ENCODE measurements at regions not wholly inside any gene's neighbourhood (a gene's known extent, or its start where the extent isn't known, plus 50 kb on each side); places are given as distances from the start of the nearest gene placed in this dataset.
A peak's percentile ranks its signal among the peaks of the same experiment; 100 is the strongest.
"Not testable (repeated sequence)": the region's sequence is repeated elsewhere in the genome, so short reads cannot be mapped to it uniquely, and the experiment has no call there.

DNA sequence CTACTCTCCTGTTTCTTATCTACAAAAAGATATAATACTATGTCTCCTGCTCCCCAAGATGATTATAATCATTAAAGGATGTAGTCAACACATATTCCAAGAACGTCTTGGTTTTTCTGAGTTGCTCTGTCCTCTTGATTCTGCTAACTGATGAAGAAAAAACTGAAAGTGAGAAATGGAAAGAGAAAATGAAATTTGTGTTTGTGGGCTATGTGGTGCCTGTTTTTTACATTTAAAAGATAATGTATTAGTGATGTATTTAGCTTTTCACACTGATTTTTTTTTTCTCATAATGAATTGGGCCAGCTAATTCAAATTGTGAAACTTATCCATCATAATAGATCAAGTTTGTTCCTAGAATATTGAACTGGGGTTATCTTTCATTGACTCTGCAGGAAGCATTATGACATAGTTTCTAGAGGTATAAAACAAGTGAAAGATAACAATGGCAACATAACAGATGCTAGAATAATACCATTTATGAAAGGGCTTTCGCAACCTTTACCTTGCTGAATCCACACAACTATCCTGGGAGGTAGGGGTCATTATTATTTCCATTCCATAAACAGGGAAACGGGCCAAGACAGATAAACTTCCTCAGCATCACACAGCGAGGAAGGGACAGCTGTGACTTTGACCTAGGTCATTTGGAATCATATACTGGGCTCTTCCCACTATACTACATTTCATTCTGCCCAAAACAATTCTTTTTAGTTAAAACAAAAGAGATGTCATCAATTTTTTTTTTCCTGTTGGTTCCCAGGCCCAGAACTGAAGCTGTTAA is 336.7 kb downstream of the GJA1 start:
- no peak for DNase-seq

DNA sequence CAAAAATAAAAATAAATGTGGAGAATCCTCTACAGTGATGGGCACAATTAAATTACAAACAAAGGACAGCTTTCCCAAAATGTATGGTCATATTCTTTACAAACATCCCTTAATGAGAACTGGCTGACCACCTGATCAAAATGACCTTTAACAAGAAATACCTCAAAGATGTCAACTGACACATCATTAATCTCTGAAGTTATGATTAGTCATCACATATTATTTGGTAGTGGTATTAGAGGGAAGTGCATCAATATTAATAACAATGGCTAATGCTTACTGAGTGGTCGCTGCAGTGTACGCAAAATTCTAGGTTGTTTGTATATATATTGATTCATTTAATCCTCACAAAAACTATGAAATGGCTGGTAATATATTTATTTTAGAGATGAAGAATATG is 340.6 kb downstream of the GJA1 start:
- DNase-seq: no peak

DNA sequence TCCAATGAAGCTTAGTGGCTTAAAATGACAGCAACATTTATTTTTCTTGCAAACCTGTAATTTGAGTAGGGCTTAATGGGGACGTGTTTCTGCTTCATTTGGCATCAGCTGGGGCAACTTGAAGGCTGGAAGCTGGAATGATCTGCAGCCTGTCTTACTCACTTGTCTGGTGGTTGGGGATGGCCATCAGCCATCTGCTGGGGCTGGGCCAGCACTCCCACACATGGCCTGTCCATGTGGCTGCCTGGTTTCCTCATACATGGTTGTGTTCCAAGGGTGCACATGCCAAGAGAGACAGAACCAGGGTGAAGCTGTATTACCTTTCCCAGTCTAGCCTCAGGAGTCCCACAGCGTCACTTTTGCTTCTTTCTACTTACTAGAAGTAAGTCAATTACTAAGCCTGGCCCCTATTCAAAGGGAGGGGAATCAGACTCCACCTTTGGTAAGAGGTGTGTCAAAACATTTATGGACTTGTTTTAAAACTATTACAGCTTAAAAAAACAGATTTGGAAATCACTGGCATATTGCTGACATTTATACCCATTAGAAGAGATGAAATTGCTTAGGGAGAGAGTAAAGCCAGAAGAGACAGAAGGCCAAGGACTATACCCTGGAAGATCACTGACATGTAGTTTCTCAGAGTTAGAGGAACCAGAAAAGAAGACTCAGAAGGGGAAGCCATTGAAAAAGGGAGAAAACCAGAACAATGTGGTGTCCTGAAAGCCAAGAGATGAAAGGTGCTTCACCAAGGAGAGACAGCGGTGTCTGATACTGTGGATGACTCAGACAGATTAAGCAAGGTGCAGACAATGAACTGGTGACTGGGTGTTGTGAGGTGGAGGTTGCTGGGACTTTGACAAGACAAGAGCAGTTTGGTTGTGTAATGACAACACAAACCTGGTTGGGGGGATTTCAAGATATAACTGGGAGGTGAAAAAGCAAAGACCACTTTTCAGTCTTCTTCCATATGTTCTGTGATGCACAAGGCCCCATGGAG is 345.2 kb downstream of the GJA1 start:
- DNase-seq: peak; percentile 6

DNA sequence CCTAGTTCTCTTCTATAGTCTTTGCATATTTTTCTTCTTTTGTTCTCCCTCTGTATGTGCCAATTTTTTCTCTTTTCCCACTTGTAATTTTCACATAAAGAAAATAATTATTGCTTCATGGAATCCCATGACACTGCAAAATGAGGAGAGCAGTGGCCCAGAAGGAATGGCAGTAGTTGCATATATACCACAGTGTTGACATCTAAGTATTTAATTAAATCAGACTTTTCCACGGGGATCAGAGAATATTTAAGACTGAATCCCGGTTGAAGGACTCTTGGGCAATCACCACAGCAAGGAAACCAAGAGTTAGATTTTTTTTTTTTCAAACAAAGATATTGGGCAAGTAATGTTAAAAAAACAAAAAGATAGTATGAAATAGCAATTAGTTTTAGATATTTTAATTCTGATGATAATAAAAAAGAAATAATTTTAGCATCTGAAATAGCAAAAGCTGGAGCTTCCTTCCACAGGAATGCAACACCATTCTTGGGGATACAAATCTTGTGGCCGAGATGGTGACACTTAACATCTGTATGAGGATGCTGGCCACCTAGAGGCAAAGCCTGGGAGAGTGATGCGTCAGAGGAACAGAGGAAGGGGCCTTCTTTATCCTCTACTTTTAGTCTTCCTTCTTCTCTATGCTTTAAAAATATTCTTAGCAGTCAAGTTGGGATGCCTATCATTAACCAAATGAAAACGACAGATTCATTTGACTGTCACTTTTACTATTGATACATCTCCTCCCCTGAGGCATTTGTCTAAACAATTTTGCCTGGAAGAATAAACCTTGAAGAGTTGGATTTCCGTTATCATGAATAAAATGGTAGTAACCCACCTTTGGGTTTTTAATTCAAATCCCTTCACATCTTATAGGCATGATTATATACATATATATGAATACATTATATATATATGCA is 356.2 kb downstream of the GJA1 start:
- DNase-seq: no peak

DNA sequence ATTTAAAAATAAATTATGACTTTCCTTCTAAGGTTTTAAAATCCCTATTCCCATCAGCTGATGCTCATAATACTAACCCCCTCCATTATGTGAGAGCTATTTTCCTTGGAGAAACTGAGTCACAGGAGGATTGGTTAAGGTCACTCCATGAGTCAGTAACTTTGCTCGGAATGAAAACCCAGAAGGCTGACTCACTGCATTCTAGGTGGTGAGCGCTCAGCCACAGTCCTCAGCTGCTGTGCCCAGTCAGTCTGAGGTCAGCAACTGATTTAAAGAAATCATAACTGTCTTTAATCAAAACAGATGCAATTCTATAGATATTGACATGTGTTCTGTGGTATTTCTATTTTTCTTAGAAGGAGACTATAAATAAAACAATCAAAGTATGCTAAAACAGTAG is 359.2 kb downstream of the GJA1 start:
- no peak for DNase-seq

DNA sequence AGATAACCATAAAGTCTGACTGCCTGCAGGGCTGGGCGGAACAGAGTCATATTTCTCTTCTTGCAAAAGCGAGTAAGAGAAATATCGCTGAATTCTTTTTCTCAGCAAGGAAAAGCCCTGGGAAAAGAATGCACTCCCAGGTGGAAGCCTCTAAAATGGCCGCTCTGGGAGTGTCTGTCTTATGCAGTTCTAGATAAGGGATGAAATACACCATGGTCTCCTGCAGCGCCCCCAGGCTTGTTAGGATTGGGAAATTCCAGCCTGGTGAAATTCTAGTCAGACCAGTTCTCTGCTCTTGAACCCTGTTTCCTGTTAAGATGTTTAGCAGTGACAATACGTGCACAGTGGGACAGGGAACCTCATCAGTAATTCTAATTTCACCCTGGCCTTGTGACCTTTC is 362.2 kb downstream of the GJA1 start:
- not testable (repeated sequence) for DNase-seq

DNA sequence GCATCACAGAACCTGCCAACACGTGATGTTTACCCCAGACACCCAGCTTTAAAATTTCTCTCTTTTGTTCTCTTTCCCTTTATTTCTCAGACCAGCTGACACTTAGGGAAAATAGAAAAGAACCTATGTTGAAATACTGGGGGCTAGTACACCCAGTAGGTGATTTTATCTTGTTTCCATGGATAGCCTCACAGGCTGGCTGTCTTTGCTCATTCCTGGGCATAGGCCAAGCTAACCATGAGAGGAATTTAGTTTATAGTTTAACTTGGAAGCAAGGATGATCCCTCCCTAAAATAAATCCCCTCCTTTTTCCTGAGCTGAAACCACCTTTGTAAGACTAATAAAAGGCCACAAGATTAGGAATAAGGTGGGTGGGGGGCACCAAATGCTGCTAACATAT is 362.7 kb downstream of the GJA1 start:
- DNase-seq: not testable (repeated sequence)

DNA sequence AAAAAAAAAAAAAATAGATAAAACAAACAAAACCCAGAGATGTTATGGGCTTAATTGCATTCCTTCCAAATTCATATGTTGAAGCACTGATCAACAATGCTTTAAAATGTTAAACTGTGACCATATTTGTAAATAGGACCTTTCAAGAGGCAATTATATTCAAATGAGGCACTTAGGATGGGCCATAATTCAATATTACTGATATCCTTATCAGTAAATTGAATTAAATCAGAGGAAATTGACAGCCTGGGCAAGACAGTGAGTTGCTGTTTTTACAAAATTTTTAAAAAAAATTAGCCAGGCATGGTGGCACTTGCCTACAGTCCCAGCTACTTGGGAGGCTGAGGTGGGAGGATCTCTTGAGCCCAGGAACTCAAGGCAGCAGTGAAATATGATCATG is 364.1 kb downstream of the GJA1 start:
- no peak for DNase-seq

DNA sequence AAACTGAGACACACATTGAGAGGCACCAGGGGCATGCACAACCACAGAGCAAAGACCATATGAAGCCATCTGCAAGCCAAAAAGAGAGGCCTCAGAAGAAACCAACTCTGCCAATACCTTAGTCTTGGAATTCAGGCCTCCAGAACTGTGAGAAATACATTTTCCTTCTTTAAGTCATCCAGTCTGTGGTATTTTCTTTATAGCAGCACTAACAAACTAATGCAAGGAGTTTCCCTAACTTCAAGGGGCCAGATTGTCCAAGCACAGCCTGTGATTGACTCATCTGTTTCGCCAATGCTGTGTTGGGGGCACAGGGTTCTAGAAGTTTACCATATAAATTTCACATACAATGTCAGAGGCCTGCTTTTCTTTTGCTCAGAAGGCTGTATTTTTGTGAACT is 364.6 kb downstream of the GJA1 start:
- no peak for DNase-seq

DNA sequence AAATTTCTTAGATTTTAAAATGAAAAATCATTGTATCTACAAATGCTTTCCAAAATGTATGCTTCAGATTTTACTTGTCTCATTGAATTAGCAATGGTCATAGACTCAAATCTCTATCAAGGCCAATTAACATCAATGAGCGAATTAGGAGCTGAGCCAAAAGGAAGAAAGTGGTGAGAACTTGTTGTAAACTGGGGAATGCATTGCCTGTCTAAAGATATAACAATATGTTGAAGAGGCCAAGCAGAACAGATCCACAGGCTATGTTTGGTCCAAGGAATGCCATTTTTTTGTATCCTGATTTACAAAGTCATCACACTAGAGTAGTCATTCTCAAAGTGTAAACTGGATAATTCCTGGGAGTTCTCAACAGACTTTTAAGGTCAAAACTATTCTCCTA is 370.7 kb downstream of the GJA1 start:
- no peak for DNase-seq

DNA sequence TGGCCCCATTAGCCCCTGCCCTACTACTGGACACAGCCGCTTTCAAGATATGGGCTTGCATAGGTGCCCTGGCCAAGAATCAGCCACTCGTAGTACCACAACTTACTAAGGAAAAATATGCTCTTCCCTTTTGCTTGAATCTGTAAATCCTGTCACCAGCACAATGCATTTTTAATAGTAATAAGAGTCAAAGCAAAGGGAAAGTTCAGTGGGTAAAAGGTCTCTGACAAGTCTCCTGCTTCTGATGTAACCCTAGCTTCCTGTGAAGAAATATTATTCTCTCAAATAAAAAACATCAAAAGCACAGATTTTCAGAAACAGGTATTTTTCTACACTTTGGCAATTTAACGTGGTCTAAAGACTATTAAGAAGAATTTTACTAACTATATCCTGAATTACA is 373.8 kb downstream of the GJA1 start:
- no peak for DNase-seq

DNA sequence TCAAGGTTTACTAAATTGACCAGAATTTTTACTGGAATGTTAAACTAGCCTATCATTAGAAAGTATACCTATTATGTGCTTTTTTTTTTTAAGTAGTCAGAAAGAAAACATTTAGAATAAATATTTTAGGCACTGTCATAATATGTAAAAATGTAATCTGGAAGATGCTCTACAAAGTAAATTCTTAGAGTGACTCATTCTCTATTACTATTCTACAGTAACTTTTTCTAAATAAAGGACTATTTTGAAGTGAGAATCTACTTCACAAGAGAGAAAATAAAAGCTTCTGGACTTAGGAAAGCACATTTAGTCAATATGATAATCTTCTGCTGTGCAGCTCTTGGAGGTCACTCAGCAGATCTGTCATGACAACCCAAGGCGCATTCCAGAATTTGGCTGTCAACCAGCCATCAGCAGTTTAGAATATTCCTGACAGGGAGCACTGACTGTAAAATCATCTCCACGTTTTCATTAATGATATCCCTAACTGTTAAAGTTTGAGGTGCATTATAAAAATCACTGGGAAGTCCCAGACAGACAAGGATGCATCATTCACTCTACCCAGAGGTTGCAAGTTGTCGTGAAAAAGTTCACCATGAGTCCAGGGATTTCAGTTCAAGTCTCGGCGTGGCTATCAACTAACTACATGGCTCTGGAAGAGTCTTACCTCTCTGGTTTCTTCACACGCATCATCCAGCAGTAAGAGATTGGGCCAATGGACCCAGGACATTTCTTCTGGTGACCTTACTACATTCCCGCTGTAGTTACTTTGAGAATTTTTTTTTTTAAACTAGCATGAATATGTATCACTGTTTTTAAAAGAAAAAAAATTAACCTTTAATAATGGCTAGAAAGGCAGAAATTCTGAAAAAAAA is 374.9 kb downstream of the GJA1 start:
- DNase-seq: no peak

DNA sequence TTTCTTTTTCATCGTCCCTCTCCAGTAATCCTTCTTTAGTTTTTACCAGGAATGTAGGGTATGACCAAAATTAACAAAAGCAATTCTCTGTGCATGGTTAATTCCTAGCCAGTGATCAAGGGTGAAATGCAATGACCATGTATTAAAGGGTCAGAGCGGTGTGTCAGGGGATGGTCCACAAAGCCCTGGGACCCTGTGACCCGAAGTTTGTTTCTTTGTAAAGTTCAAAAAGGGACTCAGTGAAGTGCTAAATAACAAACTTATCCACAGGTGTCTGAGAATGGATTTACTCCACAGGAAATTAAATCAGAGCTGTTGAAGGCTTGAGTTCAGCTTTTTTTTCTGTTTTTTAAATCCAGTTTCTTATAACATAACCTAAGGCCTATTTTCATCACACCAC is 375.7 kb downstream of the GJA1 start:
- DNase-seq: no peak

DNA sequence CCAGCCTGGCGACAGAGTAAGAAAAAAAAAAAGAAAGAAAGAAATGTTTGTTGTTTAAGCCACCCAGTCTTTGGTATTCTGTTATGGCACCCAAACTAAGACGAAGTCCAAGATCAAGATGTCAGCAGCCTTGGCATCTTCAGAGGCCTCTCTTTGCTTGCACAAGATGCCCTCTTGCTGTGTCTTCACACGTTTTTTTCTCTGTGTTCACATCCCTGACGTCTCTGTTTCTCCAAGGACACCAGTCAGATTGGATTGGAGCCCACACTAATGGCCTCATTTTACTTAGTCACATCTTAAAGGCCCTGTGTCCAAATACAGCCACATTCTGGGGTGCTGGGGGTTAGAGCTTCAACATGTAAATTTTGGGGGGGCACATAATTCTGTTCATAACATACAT is 380.9 kb downstream of the GJA1 start:
- DNase-seq: no peak

DNA sequence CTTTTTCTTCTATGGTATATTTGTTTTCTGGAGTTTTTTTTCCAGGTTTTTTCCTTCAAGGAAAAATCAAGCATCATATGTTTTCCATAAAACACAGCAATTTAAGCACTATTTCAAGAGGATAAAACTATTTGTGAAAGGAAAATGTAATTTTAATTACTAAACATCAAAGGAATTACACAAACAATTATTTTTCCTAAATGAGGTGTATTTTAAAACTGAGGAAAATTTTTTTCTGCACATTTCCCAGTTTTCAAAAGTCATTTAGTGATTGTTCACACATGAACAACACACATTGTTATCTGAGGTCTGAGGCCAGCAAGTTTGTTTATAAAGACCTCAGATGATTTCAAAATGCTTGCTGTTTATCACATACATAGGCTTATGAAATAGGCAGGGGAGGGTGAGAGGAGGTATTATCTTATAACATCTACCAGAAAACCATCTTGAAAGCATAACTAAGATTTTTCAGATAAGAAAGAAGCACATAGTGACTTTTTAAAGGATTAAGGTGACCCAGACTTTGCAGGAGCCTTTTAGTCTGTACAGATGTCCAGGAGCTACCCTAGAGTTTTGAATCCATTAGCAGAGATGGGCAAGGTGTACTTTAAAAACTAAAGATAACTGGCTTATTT is 381.6 kb downstream of the GJA1 start:
- DNase-seq: no peak

DNA sequence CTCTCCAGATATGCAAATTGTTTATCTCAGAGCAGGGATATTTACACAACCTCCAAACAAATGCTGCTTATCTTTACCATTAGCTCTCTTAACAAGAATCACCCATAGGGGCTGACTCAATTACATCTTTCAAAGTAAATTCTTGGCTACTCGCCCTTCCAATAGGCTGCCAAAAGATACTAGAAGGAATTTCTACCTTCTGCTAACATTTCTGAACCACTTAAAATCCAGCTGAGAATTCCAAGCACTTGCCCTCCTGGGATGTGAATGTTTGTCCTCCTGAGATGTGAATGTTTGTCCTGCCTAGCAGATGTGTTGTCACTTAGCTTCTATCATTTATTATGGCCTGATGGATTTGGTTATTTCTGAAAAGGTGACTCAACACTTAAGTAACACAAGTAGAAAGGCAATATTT is 388.0 kb downstream of the GJA1 start:
- DNase-seq: peak; percentile 5

DNA sequence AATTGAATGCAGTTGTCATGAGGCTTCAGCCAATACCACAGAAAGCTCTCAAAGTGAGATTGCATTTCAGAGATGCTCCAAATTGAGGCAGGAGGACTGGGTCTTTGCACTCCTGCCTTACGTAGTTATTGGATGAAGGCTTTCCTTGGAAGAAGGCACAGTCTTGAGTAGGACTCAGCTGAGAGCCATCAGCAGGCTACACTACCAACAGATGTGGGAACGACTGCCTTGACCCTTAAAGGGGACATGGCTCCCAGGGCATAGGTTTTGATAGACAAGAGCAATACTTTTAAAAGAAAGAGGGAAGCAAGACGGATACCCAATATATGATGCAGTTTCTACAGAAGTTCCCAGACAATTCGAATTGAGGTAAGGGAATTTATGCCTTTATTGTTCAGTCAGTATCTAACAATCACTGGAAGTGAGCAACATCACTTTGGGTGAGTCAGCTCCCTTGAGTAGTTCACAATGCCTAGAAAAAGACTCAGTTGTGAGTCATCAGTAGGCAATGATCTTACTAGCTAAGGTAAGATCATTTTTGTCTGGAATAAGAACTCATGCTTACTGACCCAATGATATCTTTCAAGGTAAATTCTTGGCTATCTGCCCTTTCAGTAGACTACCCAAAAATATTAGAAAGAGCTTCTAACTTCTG is 390.8 kb downstream of the GJA1 start:
- DNase-seq: peak; percentile 32

DNA sequence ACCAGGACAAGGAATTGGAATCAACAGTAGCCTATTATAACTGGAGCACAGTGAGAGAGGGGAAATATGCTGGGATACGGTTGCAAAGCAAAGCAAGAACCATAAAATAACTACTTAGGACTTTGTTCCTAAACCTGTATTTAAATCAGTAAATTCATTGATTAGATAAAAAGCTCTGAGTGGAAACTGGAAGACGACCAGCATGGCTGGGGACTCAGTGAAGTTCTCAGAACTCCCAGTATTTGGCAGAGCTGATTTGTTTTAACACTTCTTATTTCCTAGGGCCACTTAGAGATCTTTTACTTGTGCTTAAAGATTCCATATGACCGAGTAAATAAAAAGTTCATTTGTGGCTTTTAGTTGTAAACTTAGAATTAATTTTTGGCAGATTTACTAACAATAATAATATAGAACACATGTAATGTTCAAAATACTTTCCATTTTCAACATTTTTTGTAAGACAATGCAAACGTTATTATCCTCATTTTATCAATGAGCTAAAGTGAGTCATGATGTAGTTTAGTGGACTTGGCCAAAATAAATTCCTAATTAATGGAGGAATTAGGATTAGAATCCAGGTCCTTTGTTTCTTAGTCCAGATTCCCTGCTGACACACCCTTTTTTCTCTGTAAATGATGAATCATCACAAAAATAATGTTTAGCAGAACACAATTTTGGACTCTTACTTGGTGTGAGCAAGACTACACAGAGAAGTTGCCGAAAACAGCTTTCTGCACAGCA is 392.9 kb downstream of the GJA1 start:
- DNase-seq: no peak

DNA sequence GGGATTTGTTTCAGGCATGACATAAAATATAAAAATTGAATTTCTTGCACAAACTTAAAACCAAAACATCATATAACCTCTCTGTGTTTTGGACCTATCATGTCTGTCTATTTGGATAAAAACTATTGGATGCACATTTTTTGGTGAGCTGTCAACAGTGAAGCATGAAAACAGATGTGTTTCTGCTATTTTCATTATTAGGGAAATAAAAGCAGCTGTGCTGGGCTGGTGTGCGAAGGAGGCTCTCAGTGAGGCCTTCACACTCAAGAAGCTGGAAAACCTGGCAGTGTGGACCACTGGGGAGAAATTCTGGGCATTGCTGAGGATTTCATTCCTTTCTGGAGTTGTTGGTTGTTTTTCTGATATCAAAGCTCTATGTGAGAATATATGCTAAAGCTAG is 395.3 kb downstream of the GJA1 start:
- DNase-seq: no peak

DNA sequence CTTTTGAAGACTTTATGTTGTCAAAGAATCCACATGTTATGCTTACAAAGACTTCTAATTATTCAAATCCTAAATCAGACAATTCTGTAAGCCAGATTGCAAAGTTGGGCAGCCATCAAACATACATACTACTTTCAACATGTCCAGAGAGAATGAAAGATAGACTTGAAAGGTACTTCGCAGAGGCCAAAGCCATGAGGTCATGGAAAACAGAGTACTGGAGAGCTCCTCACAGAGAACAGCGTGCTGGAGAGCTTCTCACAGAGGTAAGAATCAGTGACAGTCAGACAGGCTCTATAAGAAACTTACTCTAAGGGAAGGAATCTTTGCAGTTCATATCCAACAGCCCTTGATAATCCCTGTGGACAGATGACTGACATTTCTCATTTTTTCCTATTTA is 400.2 kb downstream of the GJA1 start:
- DNase-seq: no peak
